ENCODE measurements at regions not wholly inside any gene's neighbourhood (a gene's known extent, or its start where the extent isn't known, plus 50 kb on each side); places are given as distances from the start of the nearest gene placed in this dataset.

DNA sequence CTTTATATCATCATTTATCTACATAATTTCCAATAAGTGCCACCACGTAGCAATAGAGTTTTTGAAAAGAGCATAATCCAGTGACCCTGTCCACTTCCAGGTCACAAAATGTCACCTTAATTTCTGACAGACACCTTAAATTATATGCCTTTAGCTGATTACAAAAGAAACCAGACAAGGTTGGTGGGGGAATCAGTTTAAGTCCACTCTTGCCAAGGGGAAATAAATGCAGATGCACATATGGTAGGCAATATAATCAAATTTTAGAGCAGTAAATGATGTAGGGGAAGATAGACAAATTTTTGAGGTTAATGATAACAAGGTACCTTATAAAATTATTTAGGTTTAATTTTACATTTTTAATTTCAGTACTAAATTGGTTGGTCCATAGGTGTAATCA, 253.5 kb downstream of the ZIC1 start:
- TF ChIP-seq, protein P1, sequence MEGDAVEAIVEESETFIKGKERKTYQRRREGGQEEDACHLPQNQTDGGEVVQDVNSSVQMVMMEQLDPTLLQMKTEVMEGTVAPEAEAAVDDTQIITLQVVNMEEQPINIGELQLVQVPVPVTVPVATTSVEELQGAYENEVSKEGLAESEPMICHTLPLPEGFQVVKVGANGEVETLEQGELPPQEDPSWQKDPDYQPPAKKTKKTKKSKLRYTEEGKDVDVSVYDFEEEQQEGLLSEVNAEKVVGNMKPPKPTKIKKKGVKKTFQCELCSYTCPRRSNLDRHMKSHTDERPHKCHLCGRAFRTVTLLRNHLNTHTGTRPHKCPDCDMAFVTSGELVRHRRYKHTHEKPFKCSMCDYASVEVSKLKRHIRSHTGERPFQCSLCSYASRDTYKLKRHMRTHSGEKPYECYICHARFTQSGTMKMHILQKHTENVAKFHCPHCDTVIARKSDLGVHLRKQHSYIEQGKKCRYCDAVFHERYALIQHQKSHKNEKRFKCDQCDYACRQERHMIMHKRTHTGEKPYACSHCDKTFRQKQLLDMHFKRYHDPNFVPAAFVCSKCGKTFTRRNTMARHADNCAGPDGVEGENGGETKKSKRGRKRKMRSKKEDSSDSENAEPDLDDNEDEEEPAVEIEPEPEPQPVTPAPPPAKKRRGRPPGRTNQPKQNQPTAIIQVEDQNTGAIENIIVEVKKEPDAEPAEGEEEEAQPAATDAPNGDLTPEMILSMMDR (IDR thresholded peaks at IDR 0.05) = no peak
- TF ChIP-seq POLR2A (IDR thresholded peaks at IDR 0.05) = no peak
